ENCODE measurements at regions not wholly inside any gene's neighbourhood (a gene's known extent, or its start where the extent isn't known, plus 50 kb on each side); places are given as distances from the start of the nearest gene placed in this dataset.

DNA sequence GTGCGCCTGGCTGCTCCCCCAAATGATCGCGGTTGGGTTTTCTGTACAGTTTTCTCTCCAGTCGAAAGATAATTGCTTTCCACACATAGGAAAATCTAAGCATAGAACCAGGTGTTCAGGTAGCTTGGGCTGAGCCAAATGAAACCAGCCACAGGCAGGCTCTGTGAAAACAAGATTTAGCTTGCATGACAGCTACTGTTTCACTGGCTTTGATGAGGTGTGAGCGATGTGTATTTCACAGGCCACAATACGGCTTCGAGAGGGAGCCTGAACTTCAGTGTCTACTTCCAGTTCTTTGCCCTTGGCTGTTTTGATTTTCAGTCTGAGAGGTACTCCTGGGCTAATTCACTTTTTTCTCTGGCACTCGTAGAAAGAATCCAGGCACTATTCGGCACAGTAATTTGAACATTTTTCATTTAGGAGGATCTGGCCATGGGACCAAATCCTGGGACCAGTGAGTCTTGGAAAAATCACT lies 110.5 kb downstream of the JCAD start:
- TF ChIP-seq, protein P1, sequence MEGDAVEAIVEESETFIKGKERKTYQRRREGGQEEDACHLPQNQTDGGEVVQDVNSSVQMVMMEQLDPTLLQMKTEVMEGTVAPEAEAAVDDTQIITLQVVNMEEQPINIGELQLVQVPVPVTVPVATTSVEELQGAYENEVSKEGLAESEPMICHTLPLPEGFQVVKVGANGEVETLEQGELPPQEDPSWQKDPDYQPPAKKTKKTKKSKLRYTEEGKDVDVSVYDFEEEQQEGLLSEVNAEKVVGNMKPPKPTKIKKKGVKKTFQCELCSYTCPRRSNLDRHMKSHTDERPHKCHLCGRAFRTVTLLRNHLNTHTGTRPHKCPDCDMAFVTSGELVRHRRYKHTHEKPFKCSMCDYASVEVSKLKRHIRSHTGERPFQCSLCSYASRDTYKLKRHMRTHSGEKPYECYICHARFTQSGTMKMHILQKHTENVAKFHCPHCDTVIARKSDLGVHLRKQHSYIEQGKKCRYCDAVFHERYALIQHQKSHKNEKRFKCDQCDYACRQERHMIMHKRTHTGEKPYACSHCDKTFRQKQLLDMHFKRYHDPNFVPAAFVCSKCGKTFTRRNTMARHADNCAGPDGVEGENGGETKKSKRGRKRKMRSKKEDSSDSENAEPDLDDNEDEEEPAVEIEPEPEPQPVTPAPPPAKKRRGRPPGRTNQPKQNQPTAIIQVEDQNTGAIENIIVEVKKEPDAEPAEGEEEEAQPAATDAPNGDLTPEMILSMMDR (IDR thresholded peaks at IDR 0.05) = no peak
- TF ChIP-seq EZH2 (IDR thresholded peaks at IDR 0.05; ENCODE audit: borderline replicate concordance, insufficient read depth, low read depth, low read length, poor library complexity, severe bottlenecking) = no peak

Data from B cell (primary cell).